Fibroblast of pulmonary artery (primary cell): ENCODE measurements at regions not wholly inside any gene's neighbourhood (a gene's known extent, or its start where the extent isn't known, plus 50 kb on each side); places are given as distances from the start of the nearest gene placed in this dataset.

Source experiments
- DNase-seq: peaks from one replicate; pipeline ENCODE4 v3.0.0-alpha.2; 2010; ENCODE audit warnings: low read depth
- H3K4me3 ChIP-seq: replicated peaks from 2 replicates; pipeline ENCODE4 v1.5.1; 2011; ENCODE audit warnings: low read depth, mild to moderate bottlenecking, control low read depth, low read length, moderate library complexity
- CTCF ChIP-seq: IDR thresholded peaks from 2 replicates; pipeline ENCODE4 v1.5.1; 2011; ENCODE audit warnings: mild to moderate bottlenecking, control low read depth, low read length, inconsistent platforms; ENCODE audit errors: missing control alignments

- H3K4me3 ChIP-seq, result no peak overlapping the region
- no peak for TF ChIP-seq CTCF
- no peak for DNase-seq
These were observed 153.0 kb upstream of the FAT3 start for GRCh38 chr11:92071660-92072059.

GRCh38 chr11:92070026-92070889 is 154.4 kb upstream of the FAT3 start:
- peak; percentile 36 for TF ChIP-seq CTCF
- no peak overlapping the region for H3K4me3 ChIP-seq
- peak; percentile 35 for DNase-seq

- no peak for DNase-seq
- no peak for TF ChIP-seq CTCF
- no peak overlapping the region for H3K4me3 ChIP-seq
These were observed 157.6 kb upstream of the FAT3 start for GRCh38 chr11:92067016-92067415.

- no peak overlapping the region for H3K4me3 ChIP-seq
- DNase-seq, result no peak
- no peak for TF ChIP-seq CTCF
These were observed 163.1 kb upstream of the FAT3 start for GRCh38 chr11:92061456-92062062.

GRCh38 chr11:92057849-92058442 is 166.7 kb upstream of the FAT3 start:
- H3K4me3 ChIP-seq, result no peak overlapping the region
- no peak for TF ChIP-seq CTCF
- peak; percentile 39 for DNase-seq

- no peak for DNase-seq
- H3K4me3 ChIP-seq, result no peak overlapping the region
These were observed 171.4 kb upstream of the FAT3 start for GRCh38 chr11:92053216-92053615.

More at GRCh38 chr11:92053216-92053615, 171.4 kb upstream of the FAT3 start:
- TF ChIP-seq CTCF, result no peak
